ENCODE measurements at regions not wholly inside any gene's neighbourhood (a gene's known extent, or its start where the extent isn't known, plus 50 kb on each side); places are given as distances from the start of the nearest gene placed in this dataset.

GRCh38 chr12:124152731-124153130 is 142.2 kb upstream of the RFLNA start:
- TF ChIP-seq NR2F1 (CRISPR knock-in tag; IDR thresholded peaks at IDR 0.05) (no peak), BCLAF1 (IDR thresholded peaks at IDR 0.05) (no peak), TP53 (CRISPR knock-in tag; conservative IDR thresholded peaks at IDR 0.05) (no peak), CTCF (CRISPR knock-in tag; IDR thresholded peaks at IDR 0.05) (no peak), SKIL (CRISPR knock-in tag; IDR thresholded peaks at IDR 0.05; ENCODE audit: borderline replicate concordance) (no peak), CREM (IDR thresholded peaks at IDR 0.05) (no peak), CREM (CRISPR knock-in tag; IDR thresholded peaks at IDR 0.05) (no peak), MEIS1 (CRISPR knock-in tag; IDR thresholded peaks at IDR 0.05; ENCODE audit: borderline replicate concordance) (no peak), SETDB1 (CRISPR knock-in tag; IDR thresholded peaks at IDR 0.05; ENCODE audit: borderline replicate concordance) (no peak), ATF3 (CRISPR knock-in tag; IDR thresholded peaks at IDR 0.05) (no peak), ZFP1 (CRISPR knock-in tag; IDR thresholded peaks at IDR 0.05) (no peak), MLX (CRISPR knock-in tag; IDR thresholded peaks at IDR 0.05) (no peak)
